ENCODE measurements at regions not wholly inside any gene's neighbourhood (a gene's known extent, or its start where the extent isn't known, plus 50 kb on each side); places are given as distances from the start of the nearest gene placed in this dataset.
"Not testable (repeated sequence)": the region's sequence is repeated elsewhere in the genome, so short reads cannot be mapped to it uniquely, and the experiment has no call there.

DNA sequence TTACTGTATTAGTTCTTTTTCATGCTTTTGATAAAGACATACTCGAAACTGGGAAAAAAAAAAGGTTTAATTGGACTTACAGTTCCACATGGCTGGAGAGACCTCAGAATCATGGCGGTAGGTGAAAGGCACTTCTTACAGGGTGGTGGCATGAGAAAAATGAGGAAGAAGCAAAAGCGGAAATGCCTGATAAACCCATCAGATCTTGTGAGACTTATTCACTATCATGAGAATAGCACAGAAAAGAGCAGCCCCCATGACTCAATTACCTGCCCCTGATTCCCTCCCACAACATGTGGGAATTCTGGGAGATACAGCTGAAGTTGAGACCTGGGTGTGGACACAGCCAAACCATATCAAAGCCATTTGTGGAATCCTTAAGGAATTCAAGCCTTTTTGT lies 1238.9 kb downstream of the ADGRL3 start:
- WGBS, 2 experiments (ENCODE audit: insufficient coverage in 2 of 2) = 33 to 63% methylated on average over 1 to 2 of the region's 3 CpGs
- H3K27ac ChIP-seq (ENCODE audit: low read depth, low read length, severe bottlenecking) = no peak overlapping the region
- H3K36me3 ChIP-seq (ENCODE audit: control insufficient read depth, insufficient read depth, low read length) = no peaks in the 10 kb centered on the region
- H3K4me1 ChIP-seq (ENCODE audit: control insufficient read depth, insufficient read depth, low read length, poor library complexity, severe bottlenecking) = no peaks in the 10 kb centered on the region
- peaks cover 5% of the 10 kb centered on the region for H3K9me3 ChIP-seq (ENCODE audit: control insufficient read depth, low read length)
- no peak overlapping the region for H3K4me3 ChIP-seq (ENCODE audit: extremely low read depth, insufficient read depth, low read length, poor library complexity, severe bottlenecking)

GRCh38 chr4:62434921-62435320 lies 1234.8 kb downstream of the ADGRL3 start:
- H3K27ac ChIP-seq (ENCODE audit: low read depth, low read length, severe bottlenecking) = no peak overlapping the region
- no peaks in the 10 kb centered on the region for H3K36me3 ChIP-seq (ENCODE audit: control insufficient read depth, insufficient read depth, low read length)
- no peaks in the 10 kb centered on the region for H3K4me1 ChIP-seq (ENCODE audit: control insufficient read depth, insufficient read depth, low read length, poor library complexity, severe bottlenecking)
- no peak overlapping the region for H3K4me3 ChIP-seq (ENCODE audit: extremely low read depth, insufficient read depth, low read length, poor library complexity, severe bottlenecking)
- no peaks in the 10 kb centered on the region for H3K9me3 ChIP-seq (ENCODE audit: control insufficient read depth, low read length)

- H3K4me1 ChIP-seq (ENCODE audit: control insufficient read depth, insufficient read depth, low read length, poor library complexity, severe bottlenecking); H3K9me3 ChIP-seq (ENCODE audit: control insufficient read depth, low read length); H3K27ac ChIP-seq (ENCODE audit: low read depth, low read length, severe bottlenecking); H3K36me3 ChIP-seq (ENCODE audit: control insufficient read depth, insufficient read depth, low read length); H3K4me3 ChIP-seq (ENCODE audit: extremely low read depth, insufficient read depth, low read length, poor library complexity, severe bottlenecking): not testable (repeated sequence)
- 92 to 98% methylated on average over 5 to 8 of the region's 8 CpGs for WGBS, 2 experiments (ENCODE audit: insufficient coverage in 2 of 2)
These were observed 1231.5 kb downstream of the ADGRL3 start for GRCh38 chr4:62431513-62432231.

- Histone ChIP-seq H3K36me3 (ENCODE audit: control insufficient read depth, insufficient read depth, low read length) (no peaks in the 10 kb centered on the region), H3K27ac (ENCODE audit: low read depth, low read length, severe bottlenecking) (no peak overlapping the region), H3K4me1 (ENCODE audit: control insufficient read depth, insufficient read depth, low read length, poor library complexity, severe bottlenecking) (no peaks in the 10 kb centered on the region), H3K9me3 (ENCODE audit: control insufficient read depth, low read length) (no peaks in the 10 kb centered on the region), H3K4me3 (ENCODE audit: extremely low read depth, insufficient read depth, low read length, poor library complexity, severe bottlenecking) (no peak overlapping the region)
- no CpG with 5 or more reads among the region's 5 CpGs for WGBS, 2 experiments (ENCODE audit: insufficient coverage in 2 of 2)
These were observed 1229.2 kb downstream of the ADGRL3 start for GRCh38 chr4:62429297-62429696.

DNA sequence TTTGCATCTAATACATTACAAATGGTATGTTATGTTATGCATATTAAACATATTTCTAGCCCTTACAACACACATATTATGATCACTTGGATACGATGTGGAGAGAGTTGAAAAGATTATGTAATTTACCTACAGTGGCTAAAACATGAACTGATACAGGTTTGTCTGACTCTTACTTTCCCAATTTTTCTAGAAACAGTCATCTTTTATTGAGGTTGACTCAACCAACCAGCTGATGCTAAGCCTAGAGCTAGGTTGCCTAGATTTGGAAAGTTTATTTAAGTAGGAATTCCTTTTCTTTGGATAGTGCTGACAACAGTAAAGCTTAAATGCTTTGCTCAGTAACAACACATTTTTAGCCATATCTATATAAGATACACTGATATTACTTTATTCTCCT lies 1215.1 kb downstream of the ADGRL3 start:
- no peaks in the 10 kb centered on the region for H3K4me1 ChIP-seq (ENCODE audit: control insufficient read depth, insufficient read depth, low read length, poor library complexity, severe bottlenecking)
- H3K4me3 ChIP-seq (ENCODE audit: extremely low read depth, insufficient read depth, low read length, poor library complexity, severe bottlenecking) = no peak overlapping the region
- WGBS, 2 experiments (ENCODE audit: insufficient coverage in 2 of 2) = no CpG with 5 or more reads among the region's 1 CpG
- no peaks in the 10 kb centered on the region for H3K9me3 ChIP-seq (ENCODE audit: control insufficient read depth, low read length)
- H3K27ac ChIP-seq (ENCODE audit: low read depth, low read length, severe bottlenecking) = no peak overlapping the region
- no peaks in the 10 kb centered on the region for H3K36me3 ChIP-seq (ENCODE audit: control insufficient read depth, insufficient read depth, low read length)

DNA sequence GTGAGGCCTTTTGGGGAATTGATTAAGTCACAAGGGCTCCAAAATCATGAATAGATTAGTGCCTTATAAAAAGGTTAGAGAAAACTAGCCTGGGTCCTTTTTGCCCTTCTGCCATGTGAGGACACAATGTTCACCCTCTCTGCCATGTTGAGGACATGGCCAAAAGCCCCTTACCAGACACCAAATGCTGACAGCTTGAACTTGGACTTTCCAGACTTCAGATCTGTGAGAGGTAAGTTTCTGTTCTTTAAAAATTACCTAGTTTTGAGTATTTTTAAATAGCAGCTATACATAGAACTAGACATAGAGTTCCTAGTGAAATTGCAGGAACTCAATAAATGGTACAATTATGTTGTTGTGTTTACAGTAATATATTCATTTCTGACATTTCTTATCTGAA lies 1214.4 kb downstream of the ADGRL3 start:
- Histone ChIP-seq H3K27ac (ENCODE audit: low read depth, low read length, severe bottlenecking) (no peak overlapping the region), H3K4me1 (ENCODE audit: control insufficient read depth, insufficient read depth, low read length, poor library complexity, severe bottlenecking) (no peaks in the 10 kb centered on the region), H3K9me3 (ENCODE audit: control insufficient read depth, low read length) (no peaks in the 10 kb centered on the region)

DNA sequence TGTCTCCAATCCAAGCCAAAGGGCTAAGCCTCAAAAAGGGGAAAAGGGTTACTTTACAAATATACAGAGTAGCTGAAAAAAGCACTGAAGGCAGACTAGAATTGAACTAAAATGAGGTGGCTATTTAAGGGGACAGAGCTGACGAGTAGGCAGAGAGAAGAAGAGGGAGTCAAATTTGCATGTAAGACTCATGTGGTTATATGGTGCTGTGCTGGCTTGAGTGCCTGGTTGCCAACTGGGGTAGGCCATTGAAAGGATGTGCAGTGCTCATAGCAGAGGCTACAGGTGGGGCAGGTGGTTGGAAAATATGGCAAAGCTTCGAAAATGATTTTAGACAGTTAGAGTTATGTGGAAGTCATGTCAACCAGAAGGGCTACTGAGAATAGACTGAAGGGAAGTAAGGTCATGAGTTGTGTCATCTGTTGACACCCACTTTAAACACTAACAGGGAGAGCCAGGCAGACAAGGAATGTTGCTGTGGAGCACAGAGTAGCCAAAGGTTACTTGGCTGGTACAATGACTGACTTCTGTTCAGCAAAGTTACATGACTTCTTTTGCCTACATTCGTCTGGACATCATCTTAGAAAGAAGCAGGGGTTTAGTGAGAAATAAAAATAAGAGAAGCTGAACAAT lies 1210.4 kb downstream of the ADGRL3 start:
- H3K9me3 ChIP-seq (ENCODE audit: control insufficient read depth, low read length) = no peaks in the 10 kb centered on the region
- no peaks in the 10 kb centered on the region for H3K36me3 ChIP-seq (ENCODE audit: control insufficient read depth, insufficient read depth, low read length)
- H3K4me3 ChIP-seq (ENCODE audit: extremely low read depth, insufficient read depth, low read length, poor library complexity, severe bottlenecking) = no peak overlapping the region
- H3K4me1 ChIP-seq (ENCODE audit: control insufficient read depth, insufficient read depth, low read length, poor library complexity, severe bottlenecking) = no peaks in the 10 kb centered on the region
- no peak overlapping the region for H3K27ac ChIP-seq (ENCODE audit: low read depth, low read length, severe bottlenecking)
- 92 to 100% methylated on average over 2 of the region's 3 CpGs for WGBS, 2 experiments (ENCODE audit: insufficient coverage in 2 of 2)

More for the DNA sequence above, 1214.4 kb downstream of the ADGRL3 start:
- H3K36me3 ChIP-seq (ENCODE audit: control insufficient read depth, insufficient read depth, low read length) = no peaks in the 10 kb centered on the region
- H3K4me3 ChIP-seq (ENCODE audit: extremely low read depth, insufficient read depth, low read length, poor library complexity, severe bottlenecking) = no peak overlapping the region

GRCh38 chr4:62408454-62408853 lies 1208.3 kb downstream of the ADGRL3 start:
- Histone ChIP-seq H3K4me1 (ENCODE audit: control insufficient read depth, insufficient read depth, low read length, poor library complexity, severe bottlenecking) (no peaks in the 10 kb centered on the region), H3K36me3 (ENCODE audit: control insufficient read depth, insufficient read depth, low read length) (no peaks in the 10 kb centered on the region), H3K27ac (ENCODE audit: low read depth, low read length, severe bottlenecking) (no peak overlapping the region), H3K9me3 (ENCODE audit: control insufficient read depth, low read length) (no peaks in the 10 kb centered on the region), H3K4me3 (ENCODE audit: extremely low read depth, insufficient read depth, low read length, poor library complexity, severe bottlenecking) (no peak overlapping the region)

DNA sequence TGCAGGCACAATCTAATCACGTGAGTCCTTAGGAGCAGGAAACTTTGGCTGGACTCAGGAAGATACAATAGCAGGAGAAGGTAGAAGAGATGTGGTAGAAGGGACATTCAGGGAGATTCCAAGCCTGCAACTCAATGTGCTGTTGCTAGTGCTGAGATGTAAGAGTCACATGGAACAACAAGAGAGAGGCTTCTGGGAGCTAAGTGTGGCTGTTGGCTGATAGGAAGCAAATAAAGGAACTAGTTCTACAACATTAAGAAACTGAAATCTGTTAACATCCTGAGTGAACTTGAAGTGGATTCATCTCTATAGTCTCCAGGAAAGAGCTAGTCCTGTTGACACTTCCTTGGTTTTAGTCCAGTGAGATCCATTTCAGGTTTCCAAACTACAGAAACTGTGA lies 1207.4 kb downstream of the ADGRL3 start:
- H3K27ac ChIP-seq (ENCODE audit: low read depth, low read length, severe bottlenecking) = no peak overlapping the region
- no peaks in the 10 kb centered on the region for H3K4me1 ChIP-seq (ENCODE audit: control insufficient read depth, insufficient read depth, low read length, poor library complexity, severe bottlenecking)
- H3K9me3 ChIP-seq (ENCODE audit: control insufficient read depth, low read length) = no peaks in the 10 kb centered on the region
- 85% methylated on average over 1 of the region's 1 CpG; no CpG with 5 or more reads in 1 of the 2 experiments for WGBS, 2 experiments (ENCODE audit: insufficient coverage in 2 of 2)
- no peaks in the 10 kb centered on the region for H3K36me3 ChIP-seq (ENCODE audit: control insufficient read depth, insufficient read depth, low read length)
- no peak overlapping the region for H3K4me3 ChIP-seq (ENCODE audit: extremely low read depth, insufficient read depth, low read length, poor library complexity, severe bottlenecking)

DNA sequence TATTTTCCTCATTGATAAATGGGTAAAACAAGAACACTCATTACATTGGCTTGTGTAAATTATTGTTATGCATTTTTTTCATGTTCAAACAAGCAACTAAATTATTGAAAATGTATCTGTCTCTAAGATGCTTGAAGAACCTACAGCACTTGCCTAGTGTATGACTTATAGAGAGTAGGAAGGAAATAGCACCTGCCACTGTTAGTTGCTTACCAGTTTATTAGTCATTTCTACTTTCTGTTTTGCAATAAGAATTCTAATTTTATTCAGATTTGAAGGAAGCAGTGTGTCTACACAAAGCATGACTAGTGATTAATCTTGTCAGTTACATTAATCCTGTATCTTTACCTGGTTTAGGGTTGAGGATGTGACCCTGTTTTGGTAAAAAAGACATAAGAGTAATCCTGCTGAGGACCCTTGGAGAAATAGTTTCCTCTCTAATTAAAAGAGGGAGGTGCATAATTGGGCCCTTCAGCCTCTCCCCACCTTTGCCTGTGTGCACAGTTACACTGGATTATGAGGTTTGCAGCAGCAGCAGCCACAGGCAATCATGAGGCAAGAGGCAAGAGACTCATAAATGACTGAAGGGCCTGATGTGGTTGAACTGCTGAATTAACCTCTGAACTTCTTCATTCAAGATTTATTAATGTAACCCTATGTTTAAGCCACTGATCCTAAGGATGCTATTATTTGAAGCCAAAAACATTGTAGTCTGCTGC lies 1202.1 kb downstream of the ADGRL3 start:
- H3K4me3 ChIP-seq (ENCODE audit: extremely low read depth, insufficient read depth, low read length, poor library complexity, severe bottlenecking) = no peak overlapping the region
- H3K36me3 ChIP-seq (ENCODE audit: control insufficient read depth, insufficient read depth, low read length) = no peaks in the 10 kb centered on the region
- no peaks in the 10 kb centered on the region for H3K4me1 ChIP-seq (ENCODE audit: control insufficient read depth, insufficient read depth, low read length, poor library complexity, severe bottlenecking)
- no peak overlapping the region for H3K27ac ChIP-seq (ENCODE audit: low read depth, low read length, severe bottlenecking)
- H3K9me3 ChIP-seq (ENCODE audit: control insufficient read depth, low read length) = no peaks in the 10 kb centered on the region

DNA sequence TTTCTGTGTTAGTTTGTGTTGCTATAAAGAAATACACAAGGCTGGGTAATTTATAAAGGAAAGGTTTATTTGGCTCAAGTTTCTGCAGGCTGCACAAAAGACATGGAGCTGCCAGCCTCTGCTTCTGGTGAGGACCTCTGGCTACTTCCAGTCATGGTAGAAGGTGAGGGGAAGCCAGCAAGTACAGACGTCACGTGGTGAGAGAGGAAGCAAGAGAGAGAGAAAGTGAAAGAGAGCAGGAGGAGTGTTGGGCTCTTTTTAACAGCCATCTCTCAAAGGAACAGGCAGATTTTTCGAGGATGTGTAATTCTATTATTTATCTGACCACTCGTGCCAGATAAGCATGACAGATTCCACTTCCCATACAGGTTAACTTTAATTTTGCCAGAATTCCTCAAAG lies 1199.1 kb downstream of the ADGRL3 start:
- no peaks in the 10 kb centered on the region for H3K36me3 ChIP-seq (ENCODE audit: control insufficient read depth, insufficient read depth, low read length)
- H3K9me3 ChIP-seq (ENCODE audit: control insufficient read depth, low read length) = no peaks in the 10 kb centered on the region
- WGBS, 2 experiments (ENCODE audit: insufficient coverage in 2 of 2) = 63 to 67% methylated on average over 2 of the region's 4 CpGs
- H3K4me3 ChIP-seq (ENCODE audit: extremely low read depth, insufficient read depth, low read length, poor library complexity, severe bottlenecking) = no peak overlapping the region
- H3K27ac ChIP-seq (ENCODE audit: low read depth, low read length, severe bottlenecking) = no peak overlapping the region
- no peaks in the 10 kb centered on the region for H3K4me1 ChIP-seq (ENCODE audit: control insufficient read depth, insufficient read depth, low read length, poor library complexity, severe bottlenecking)

Data from mesodermal cell (in vitro differentiated cells).